ENCODE measurements at regions not wholly inside any gene's neighbourhood (a gene's known extent, or its start where the extent isn't known, plus 50 kb on each side); places are given as distances from the start of the nearest gene placed in this dataset.

DNA sequence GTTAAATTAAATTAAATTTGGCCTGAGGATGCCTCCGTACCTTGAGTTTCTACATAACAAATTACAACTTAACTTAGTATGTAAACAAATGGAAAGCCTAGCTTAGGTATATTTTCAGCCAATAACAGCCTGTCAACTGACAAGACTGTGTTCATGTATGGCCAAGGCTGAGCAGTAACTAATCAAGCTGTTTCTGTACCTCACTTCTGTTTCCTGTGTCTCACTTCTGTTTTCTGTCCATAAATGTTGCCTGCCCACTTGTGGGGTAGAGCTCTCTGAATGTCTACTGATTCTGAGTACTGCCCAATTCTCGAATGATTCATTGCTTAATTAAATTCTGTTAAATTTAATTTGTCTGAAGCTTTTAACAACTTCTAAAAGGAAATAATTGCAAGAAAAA is 445.2 kb downstream of the PCDH11X start (continued):
- TF ChIP-seq SIN3A (IDR thresholded peaks at IDR 0.05; ENCODE audit: low read depth): no peak
- TF ChIP-seq, protein P1, sequence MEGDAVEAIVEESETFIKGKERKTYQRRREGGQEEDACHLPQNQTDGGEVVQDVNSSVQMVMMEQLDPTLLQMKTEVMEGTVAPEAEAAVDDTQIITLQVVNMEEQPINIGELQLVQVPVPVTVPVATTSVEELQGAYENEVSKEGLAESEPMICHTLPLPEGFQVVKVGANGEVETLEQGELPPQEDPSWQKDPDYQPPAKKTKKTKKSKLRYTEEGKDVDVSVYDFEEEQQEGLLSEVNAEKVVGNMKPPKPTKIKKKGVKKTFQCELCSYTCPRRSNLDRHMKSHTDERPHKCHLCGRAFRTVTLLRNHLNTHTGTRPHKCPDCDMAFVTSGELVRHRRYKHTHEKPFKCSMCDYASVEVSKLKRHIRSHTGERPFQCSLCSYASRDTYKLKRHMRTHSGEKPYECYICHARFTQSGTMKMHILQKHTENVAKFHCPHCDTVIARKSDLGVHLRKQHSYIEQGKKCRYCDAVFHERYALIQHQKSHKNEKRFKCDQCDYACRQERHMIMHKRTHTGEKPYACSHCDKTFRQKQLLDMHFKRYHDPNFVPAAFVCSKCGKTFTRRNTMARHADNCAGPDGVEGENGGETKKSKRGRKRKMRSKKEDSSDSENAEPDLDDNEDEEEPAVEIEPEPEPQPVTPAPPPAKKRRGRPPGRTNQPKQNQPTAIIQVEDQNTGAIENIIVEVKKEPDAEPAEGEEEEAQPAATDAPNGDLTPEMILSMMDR (IDR thresholded peaks at IDR 0.05 in 2 of 3, conservative IDR thresholded peaks at IDR 0.05 in 1 of 3; ENCODE audit: borderline replicate concordance in 1 of 3, insufficient read depth in 1 of 3, low read depth in 2 of 3, low read length in 2 of 3): no peak

DNA sequence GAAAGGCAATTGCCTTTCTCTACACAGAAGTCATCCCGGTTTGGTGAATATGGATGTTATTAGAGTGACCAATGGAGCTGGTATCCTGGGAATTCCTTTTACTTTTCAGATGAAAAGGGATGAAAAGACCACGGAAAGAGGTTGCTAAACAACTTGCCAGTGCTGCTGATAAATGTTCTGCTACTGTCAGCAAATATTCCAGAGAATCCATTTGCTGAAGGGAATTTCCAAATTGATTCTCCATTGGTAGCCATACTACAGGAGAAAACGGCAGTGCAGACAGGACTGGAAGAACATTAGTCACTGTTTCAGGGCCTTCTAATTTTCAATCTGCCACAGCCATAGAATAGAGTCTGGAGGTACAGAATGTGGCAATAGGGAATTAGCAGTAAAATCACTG is 451.5 kb downstream of the PCDH11X start:
- CTCF ChIA-PET: no interaction called here
- H3K4me2 ChIP-seq (ENCODE audit: low read length): no peak overlapping the region
- no peak overlapping the region for H2AFZ ChIP-seq (ENCODE audit: low read depth, low read length, poor library complexity, severe bottlenecking)
- POLR2A ChIA-PET: no interaction called here
- no peaks in the 10 kb centered on the region for H3K36me3 ChIP-seq (ENCODE audit: control insufficient read depth in 1 of 2, insufficient read depth in 2 of 2, low read length in 2 of 2)
- intact Hi-C loops (cut with micrococcal nuclease): no loop called here
- no peak overlapping the region for H3K9ac ChIP-seq (ENCODE audit: low read length)
- H3K79me2 ChIP-seq (ENCODE audit: insufficient read depth, low read length): no peaks in the 10 kb centered on the region
- DNase-seq (ENCODE audit: low read depth, low spot score) (no peak), ATAC-seq (no peak)
- BruUV-seq (replicated peaks): no TSS peak
- H3K27ac ChIP-seq (ENCODE audit: low read depth, low read length): no peak overlapping the region
- no peaks in the 10 kb centered on the region for H3K9me2 ChIP-seq (ENCODE audit: insufficient read depth)
- TF ChIP-seq, protein P1 (IDR thresholded peaks at IDR 0.05 in 2 of 3, conservative IDR thresholded peaks at IDR 0.05 in 1 of 3; ENCODE audit: borderline replicate concordance in 1 of 3, insufficient read depth in 1 of 3, low read depth in 2 of 3, low read length in 2 of 3): no peak
- no peak for TF ChIP-seq EZH2 (IDR thresholded peaks at IDR 0.05)
- TF ChIP-seq, protein P2, sequence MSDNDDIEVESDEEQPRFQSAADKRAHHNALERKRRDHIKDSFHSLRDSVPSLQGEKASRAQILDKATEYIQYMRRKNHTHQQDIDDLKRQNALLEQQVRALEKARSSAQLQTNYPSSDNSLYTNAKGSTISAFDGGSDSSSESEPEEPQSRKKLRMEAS (IDR thresholded peaks at IDR 0.05): no peak
- TF ChIP-seq POLR2A (IDR thresholded peaks at IDR 0.05; ENCODE audit: borderline replicate concordance, extremely low read depth, insufficient read depth, insufficient read length): no peak
- TF ChIP-seq YY1 (IDR thresholded peaks at IDR 0.05; ENCODE audit: extremely low read depth, insufficient replicate concordance, low read depth, low read length): no peak
- H4K20me1 ChIP-seq (ENCODE audit: insufficient read depth): no peaks in the 10 kb centered on the region
- H3K4me1 ChIP-seq (ENCODE audit: control insufficient read depth in 1 of 2, insufficient read depth in 2 of 2, low read length in 2 of 2): no peaks in the 10 kb centered on the region
- no peaks in the 10 kb centered on the region for H3K27me3 ChIP-seq (ENCODE audit: insufficient read depth, low read length)
- H3K4me3 ChIP-seq (replicated peaks in 1 of 2; ENCODE audit: low read depth in 1 of 2, low read length in 2 of 2): no peak overlapping the region
- RAD21 ChIA-PET (ENCODE audit: low non-redundant PET in 1 of 2, low total read pairs in 2 of 2, uncharacterized antibody in 2 of 2, unreplicated experiment in 2 of 2): no interaction called here
- no peaks in the 10 kb centered on the region for H3K9me3 ChIP-seq (ENCODE audit: control insufficient read depth in 1 of 2, insufficient read depth in 1 of 2, low read depth in 1 of 2, low read length in 2 of 2)

Measured in HCT116 (cell line).